ENCODE measurements at regions not wholly inside any gene's neighbourhood (a gene's known extent, or its start where the extent isn't known, plus 50 kb on each side); places are given as distances from the start of the nearest gene placed in this dataset.

DNA sequence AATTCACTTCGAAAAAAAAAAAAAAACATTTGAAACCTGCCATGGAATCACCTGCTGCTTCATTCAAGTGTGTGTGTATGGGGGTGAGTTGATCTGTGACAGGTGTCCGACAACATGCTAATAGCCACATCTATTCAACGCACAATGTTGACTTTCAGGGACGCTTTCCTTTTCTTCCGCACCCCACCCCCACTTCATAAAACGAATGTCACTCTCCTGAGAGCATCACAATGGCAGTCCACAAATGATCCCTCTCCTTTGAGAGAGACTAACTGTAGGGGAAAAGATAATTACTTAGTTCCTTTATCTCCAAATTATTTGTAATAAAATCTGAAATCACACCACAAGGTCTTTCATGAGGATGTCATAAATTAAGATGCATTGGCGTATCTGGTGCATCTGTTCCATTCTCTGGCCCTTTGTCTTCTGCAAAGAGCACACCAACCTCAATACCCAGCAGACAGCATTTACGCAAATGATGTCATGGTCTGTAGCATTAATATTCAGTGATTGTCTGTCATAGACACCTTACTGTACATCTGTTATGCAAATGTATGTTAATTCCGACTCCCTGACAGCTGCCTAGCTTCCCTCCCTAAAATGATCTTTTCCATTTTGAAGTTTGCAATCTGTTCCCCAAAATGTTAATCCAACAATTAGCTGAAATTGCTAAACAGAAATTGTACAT, 640.0 kb upstream of the BOD1L1 start:
- no peaks in the 10 kb centered on the region for H3K9me3 Mint-ChIP-seq
- H3K36me3 Mint-ChIP-seq (ENCODE audit: low read depth) = no peaks in the 10 kb centered on the region
- DNase-seq (ENCODE audit: low read depth, low spot score) = no peak

GRCh38 chr4:14269824-14270223, 642.3 kb upstream of the BOD1L1 start:
- no peak overlapping the region for H3K4me3 Mint-ChIP-seq
- no peak for DNase-seq (ENCODE audit: low read depth, low spot score)
- no peaks in the 10 kb centered on the region for H3K9me3 Mint-ChIP-seq
- no peaks in the 10 kb centered on the region for H3K27me3 Mint-ChIP-seq (ENCODE audit: low read depth)
- no peaks in the 10 kb centered on the region for H3K36me3 Mint-ChIP-seq (ENCODE audit: low read depth)
- H3K27ac Mint-ChIP-seq (ENCODE audit: unreplicated experiment) = no peak overlapping the region
- TF ChIP-seq CTCF (conservative IDR thresholded peaks at IDR 0.05) = no peak
- no peaks in the 10 kb centered on the region for H3K4me1 Mint-ChIP-seq

More for the DNA sequence above, 640.0 kb upstream of the BOD1L1 start:
- no peaks in the 10 kb centered on the region for H3K27me3 Mint-ChIP-seq (ENCODE audit: low read depth)
- H3K4me1 Mint-ChIP-seq = no peaks in the 10 kb centered on the region
- H3K4me3 Mint-ChIP-seq = no peak overlapping the region
- TF ChIP-seq CTCF (conservative IDR thresholded peaks at IDR 0.05) = no peak
- no peak overlapping the region for H3K27ac Mint-ChIP-seq (ENCODE audit: unreplicated experiment)

DNA sequence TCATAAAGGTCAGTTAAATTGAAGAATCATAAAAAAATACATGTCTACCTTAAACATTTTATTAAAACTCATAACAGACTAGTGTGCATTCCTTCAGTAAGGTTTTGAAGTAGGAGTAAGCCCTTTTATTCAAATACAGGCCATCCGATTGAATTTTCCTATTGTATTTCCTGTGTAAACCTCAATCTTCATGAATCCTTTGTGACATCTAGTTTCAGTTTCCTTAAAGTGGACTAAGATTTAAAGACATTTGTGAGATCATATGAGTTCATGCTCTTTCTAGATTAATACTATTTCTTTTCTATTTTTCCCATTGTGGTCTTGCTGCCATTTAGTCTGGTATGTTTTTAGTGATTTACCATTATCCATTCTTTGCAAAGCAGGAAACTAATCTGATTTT, 644.7 kb upstream of the BOD1L1 start:
- DNase-seq (ENCODE audit: low read depth, low spot score) = no peak
- TF ChIP-seq CTCF (conservative IDR thresholded peaks at IDR 0.05) = no peak
- Mint-ChIP-seq H3K9me3 (peaks cover 5% of the 10 kb centered on the region), H3K4me1 (no peaks in the 10 kb centered on the region), H3K27me3 (ENCODE audit: low read depth) (no peaks in the 10 kb centered on the region), H3K36me3 (ENCODE audit: low read depth) (no peaks in the 10 kb centered on the region), H3K4me3 (no peak overlapping the region), H3K27ac (ENCODE audit: unreplicated experiment) (no peak overlapping the region)

DNA sequence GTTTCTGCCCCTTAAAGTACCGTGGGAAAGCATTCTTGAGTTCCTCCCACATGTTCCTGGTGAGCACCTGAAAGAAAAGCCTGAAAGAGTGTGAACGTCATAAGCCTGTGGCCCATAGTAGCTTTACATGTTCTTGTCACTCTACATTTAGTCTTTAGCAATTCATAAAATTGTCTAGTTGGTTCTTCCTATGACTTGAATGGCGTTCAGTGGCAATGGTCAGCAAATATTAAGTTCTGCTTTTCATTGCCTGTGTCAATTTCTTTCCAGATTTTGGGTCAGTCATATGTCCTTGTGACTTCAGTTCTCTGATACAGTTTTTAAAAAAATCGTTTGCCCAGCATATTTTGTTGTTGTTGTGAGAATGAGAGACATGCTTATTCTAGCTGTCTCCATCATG, 650.0 kb upstream of the BOD1L1 start:
- Mint-ChIP-seq H3K4me1 (no peaks in the 10 kb centered on the region), H3K36me3 (ENCODE audit: low read depth) (no peaks in the 10 kb centered on the region), H3K27ac (ENCODE audit: unreplicated experiment) (peak overlapping the region; percentile 14), H3K27me3 (ENCODE audit: low read depth) (no peaks in the 10 kb centered on the region), H3K9me3 (peaks cover 5% of the 10 kb centered on the region), H3K4me3 (no peak overlapping the region)
- no peak for DNase-seq (ENCODE audit: low read depth, low spot score)
- no peak for TF ChIP-seq CTCF (conservative IDR thresholded peaks at IDR 0.05)

GRCh38 chr4:14280567-14280966, 653.0 kb upstream of the BOD1L1 start:
- Mint-ChIP-seq H3K36me3 (ENCODE audit: low read depth) (no peaks in the 10 kb centered on the region), H3K27ac (ENCODE audit: unreplicated experiment) (no peak overlapping the region), H3K4me1 (no peaks in the 10 kb centered on the region), H3K9me3 (peaks cover 2% of the 10 kb centered on the region), H3K4me3 (no peak overlapping the region), H3K27me3 (ENCODE audit: low read depth) (no peaks in the 10 kb centered on the region)
- no peak for DNase-seq (ENCODE audit: low read depth, low spot score)
- TF ChIP-seq CTCF (conservative IDR thresholded peaks at IDR 0.05) = no peak
